IMR-90 (cell line): ENCODE measurements at regions not wholly inside any gene's neighbourhood (a gene's known extent, or its start where the extent isn't known, plus 50 kb on each side); places are given as distances from the start of the nearest gene placed in this dataset.

Experiments used
- MAFK ChIP-seq: IDR thresholded peaks from 2 replicates; pipeline ENCODE4 v1.6.1; 2012; ENCODE audit warnings: low read depth, low read length, improper control_type of control experiment
- POLR2A ChIP-seq: IDR thresholded peaks from 2 replicates; pipeline ENCODE4 v1.6.1; 2012; ENCODE audit warnings: mild to moderate bottlenecking, low read depth, low read length

GRCh38 chr13:59513686-59514085 lies 650.0 kb downstream of the DIAPH3 start:
- no peak for TF ChIP-seq POLR2A
- no peak for TF ChIP-seq MAFK
